ENCODE measurements at regions not wholly inside any gene's neighbourhood (a gene's known extent, or its start where the extent isn't known, plus 50 kb on each side); places are given as distances from the start of the nearest gene placed in this dataset.

DNA sequence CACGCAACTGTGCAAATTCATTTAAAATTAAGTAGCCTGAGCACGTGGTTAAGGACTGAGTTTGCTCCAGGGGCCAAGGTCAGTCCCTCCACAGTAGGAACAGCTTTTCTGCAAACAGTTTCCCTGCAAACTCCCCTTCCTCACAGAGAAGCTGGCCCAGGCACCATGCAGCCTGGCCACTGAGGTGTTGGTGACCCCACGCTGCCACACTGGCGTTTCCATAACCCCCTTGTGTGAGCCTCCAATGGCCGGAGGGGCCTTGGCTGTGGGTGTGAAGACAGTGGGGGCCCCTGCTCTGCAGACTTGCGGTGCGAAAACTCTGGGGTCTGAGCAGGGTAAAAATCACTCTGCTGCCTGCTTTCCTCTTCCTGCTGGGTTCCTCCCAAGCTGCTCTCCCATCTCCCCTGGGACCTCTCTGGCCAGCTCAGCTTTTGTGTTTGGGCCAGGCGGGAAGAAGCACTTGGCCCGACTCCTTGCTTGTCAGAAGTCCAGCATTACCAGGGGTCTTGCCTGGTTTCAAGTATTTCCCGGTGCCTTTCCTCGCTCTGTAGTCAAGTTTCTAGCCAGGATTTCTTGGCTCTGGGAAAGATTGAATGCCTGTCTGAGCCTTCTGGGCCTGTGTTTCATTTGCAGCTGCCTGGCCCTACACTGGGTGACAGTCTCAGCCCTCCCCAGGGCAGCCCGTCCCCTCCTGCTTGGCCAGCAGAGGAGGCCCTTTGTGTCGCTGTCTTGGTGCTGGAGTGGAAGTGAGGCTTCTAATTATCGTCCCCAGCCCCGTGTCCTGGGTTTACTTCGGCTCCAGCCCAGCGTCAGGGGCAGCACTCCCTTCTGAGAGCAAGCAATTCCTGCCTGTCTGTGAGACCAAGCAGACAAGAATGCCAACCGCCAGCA is 131.4 kb upstream of the SLC1A4 start (continued):
- TF ChIP-seq POLR2G (IDR thresholded peaks at IDR 0.05; ENCODE audit: low read depth, low read length) (no peak), ZNF431 (CRISPR knock-in tag; IDR thresholded peaks at IDR 0.05; ENCODE audit: borderline replicate concordance, low read depth) (no peak), FOXA1 (IDR thresholded peaks at IDR 0.05) (no peak), FOXA1 (CRISPR knock-in tag; IDR thresholded peaks at IDR 0.05) (no peak), PTBP1 (IDR thresholded peaks at IDR 0.05; ENCODE audit: low read depth, low read length, poor library complexity, severe bottlenecking) (no peak), MED8 (CRISPR knock-in tag; IDR thresholded peaks at IDR 0.05; ENCODE audit: insufficient replicate concordance) (no peak), ZZZ3 (CRISPR knock-in tag; IDR thresholded peaks at IDR 0.05; ENCODE audit: borderline replicate concordance) (no peak), ZNF292 (CRISPR knock-in tag; IDR thresholded peaks at IDR 0.05; ENCODE audit: borderline replicate concordance, low read depth) (peak; percentile 58), HDAC1 (CRISPR knock-in tag; IDR thresholded peaks at IDR 0.05) (peak; percentile 52; the same call in 1 of the 2 replicates), ZNF605 (CRISPR knock-in tag; IDR thresholded peaks at IDR 0.05) (peak; percentile 64; the same call in 1 of the 2 replicates), NR2F1 (CRISPR knock-in tag; IDR thresholded peaks at IDR 0.05) (peak; percentile 9 to 17; a peak in 1 of 4 replicates), ZNF577 (CRISPR knock-in tag; IDR thresholded peaks at IDR 0.05; ENCODE audit: borderline replicate concordance, low read depth) (no peak), SPEN (CRISPR knock-in tag; IDR thresholded peaks at IDR 0.05; ENCODE audit: low read depth) (0 out of 2 replicates have a peak, but pooled peaks have one; percentile 6), NONO (IDR thresholded peaks at IDR 0.05) (no peak), NONO (CRISPR knock-in tag; conservative IDR thresholded peaks at IDR 0.05) (0 out of 2 replicates have a peak, but pooled peaks have one; percentile 23), FOXJ3 (CRISPR knock-in tag; IDR thresholded peaks at IDR 0.05; ENCODE audit: borderline replicate concordance) (peak; percentile 53; the same call in 1 of the 2 replicates), HMG20A (CRISPR knock-in tag; IDR thresholded peaks at IDR 0.05; ENCODE audit: borderline replicate concordance) (peak; percentile 36; the same call in 1 of the 2 replicates), ZNF569 (CRISPR knock-in tag; IDR thresholded peaks at IDR 0.05; ENCODE audit: borderline replicate concordance) (no peak), ELF3 (CRISPR knock-in tag; IDR thresholded peaks at IDR 0.05) (0 out of 2 replicates have a peak, but pooled peaks have one; percentile 19), NKX3-1 (CRISPR knock-in tag; IDR thresholded peaks at IDR 0.05) (peak; percentile 24; the same call in 1 of the 2 replicates), ZFP41 (CRISPR knock-in tag; IDR thresholded peaks at IDR 0.05; ENCODE audit: borderline replicate concordance) (no peak), ZBTB7A (CRISPR knock-in tag; IDR thresholded peaks at IDR 0.05) (peak; percentile 46; the same call in 1 of the 2 replicates)
- TF ChIP-seq, protein P1, sequence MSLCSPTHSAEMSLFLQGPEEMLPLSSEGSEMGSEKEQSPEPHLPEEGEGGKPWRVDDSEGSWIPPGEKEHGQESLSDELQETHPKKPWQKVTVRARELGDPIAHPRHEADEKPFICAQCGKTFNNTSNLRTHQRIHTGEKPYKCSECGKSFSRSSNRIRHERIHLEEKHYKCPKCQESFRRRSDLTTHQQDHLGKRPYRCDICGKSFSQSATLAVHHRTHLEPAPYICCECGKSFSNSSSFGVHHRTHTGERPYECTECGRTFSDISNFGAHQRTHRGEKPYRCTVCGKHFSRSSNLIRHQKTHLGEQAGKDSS (CRISPR knock-in tag; IDR thresholded peaks at IDR 0.05; ENCODE audit: borderline replicate concordance, low read depth): no peak
- TF ChIP-seq, protein P2, sequence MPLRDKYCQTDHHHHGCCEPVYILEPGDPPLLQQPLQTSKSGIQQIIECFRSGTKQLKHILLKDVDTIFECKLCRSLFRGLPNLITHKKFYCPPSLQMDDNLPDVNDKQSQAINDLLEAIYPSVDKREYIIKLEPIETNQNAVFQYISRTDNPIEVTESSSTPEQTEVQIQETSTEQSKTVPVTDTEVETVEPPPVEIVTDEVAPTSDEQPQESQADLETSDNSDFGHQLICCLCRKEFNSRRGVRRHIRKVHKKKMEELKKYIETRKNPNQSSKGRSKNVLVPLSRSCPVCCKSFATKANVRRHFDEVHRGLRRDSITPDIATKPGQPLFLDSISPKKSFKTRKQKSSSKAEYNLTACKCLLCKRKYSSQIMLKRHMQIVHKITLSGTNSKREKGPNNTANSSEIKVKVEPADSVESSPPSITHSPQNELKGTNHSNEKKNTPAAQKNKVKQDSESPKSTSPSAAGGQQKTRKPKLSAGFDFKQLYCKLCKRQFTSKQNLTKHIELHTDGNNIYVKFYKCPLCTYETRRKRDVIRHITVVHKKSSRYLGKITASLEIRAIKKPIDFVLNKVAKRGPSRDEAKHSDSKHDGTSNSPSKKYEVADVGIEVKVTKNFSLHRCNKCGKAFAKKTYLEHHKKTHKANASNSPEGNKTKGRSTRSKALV (CRISPR knock-in tag; IDR thresholded peaks at IDR 0.05): 0 out of 2 replicates have a peak, but pooled peaks have one; percentile 46
- TF ChIP-seq, protein P3, sequence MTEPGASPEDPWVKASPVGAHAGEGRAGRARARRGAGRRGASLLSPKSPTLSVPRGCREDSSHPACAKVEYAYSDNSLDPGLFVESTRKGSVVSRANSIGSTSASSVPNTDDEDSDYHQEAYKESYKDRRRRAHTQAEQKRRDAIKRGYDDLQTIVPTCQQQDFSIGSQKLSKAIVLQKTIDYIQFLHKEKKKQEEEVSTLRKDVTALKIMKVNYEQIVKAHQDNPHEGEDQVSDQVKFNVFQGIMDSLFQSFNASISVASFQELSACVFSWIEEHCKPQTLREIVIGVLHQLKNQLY (CRISPR knock-in tag; IDR thresholded peaks at IDR 0.05): peak; percentile 89
- TF ChIP-seq, protein P4, sequence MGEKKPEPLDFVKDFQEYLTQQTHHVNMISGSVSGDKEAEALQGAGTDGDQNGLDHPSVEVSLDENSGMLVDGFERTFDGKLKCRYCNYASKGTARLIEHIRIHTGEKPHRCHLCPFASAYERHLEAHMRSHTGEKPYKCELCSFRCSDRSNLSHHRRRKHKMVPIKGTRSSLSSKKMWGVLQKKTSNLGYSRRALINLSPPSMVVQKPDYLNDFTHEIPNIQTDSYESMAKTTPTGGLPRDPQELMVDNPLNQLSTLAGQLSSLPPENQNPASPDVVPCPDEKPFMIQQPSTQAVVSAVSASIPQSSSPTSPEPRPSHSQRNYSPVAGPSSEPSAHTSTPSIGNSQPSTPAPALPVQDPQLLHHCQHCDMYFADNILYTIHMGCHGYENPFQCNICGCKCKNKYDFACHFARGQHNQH (CRISPR knock-in tag; IDR thresholded peaks at IDR 0.05): peak; percentile 31; the same call in 1 of the 2 replicates

Measured in HepG2 (cell line).